ELF-1 (cell line): ENCODE measurements at regions not wholly inside any gene's neighbourhood (a gene's known extent, or its start where the extent isn't known, plus 50 kb on each side); places are given as distances from the start of the nearest gene placed in this dataset.
"Not testable (repeated sequence)": the region's sequence is repeated elsewhere in the genome, so short reads cannot be mapped to it uniquely, and the experiment has no call there.

ENCODE experiments used
- DNase-seq: peaks from one replicate; pipeline ENCODE4 v3.0.0-alpha.2; 2016; ENCODE audit warnings: low read depth, low spot score

- DNase-seq: no peak
These were observed 115.0 kb downstream of the ADAM29 start for GRCh38 chr4:175033162-175033561.

- no peak for DNase-seq
These were observed 115.8 kb downstream of the ADAM29 start for GRCh38 chr4:175034007-175034406.

- peak; percentile 4 for DNase-seq
These were observed 117.0 kb downstream of the ADAM29 start for GRCh38 chr4:175034986-175035705.

DNA sequence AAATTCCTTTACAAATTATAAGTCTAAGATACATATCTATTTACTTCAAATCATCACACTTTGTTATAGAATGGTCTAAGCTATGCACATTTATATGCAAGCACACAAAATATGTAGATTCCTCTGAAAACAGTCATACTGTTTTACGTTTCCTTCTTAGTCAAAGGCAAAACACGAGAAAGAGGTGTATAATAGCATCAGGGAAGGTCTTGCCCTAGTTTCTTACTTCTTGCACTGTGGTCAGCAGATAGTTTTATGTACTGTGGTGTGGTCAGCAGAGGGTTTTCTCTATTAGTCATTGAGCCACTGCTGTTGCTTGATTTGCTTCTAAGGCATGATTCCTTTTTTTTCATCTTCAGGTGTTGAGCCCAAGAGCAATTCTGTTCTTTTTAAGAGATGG lies 117.7 kb downstream of the ADAM29 start:
- no peak for DNase-seq

- DNase-seq: no peak
These were observed 130.1 kb downstream of the ADAM29 start for GRCh38 chr4:175048111-175048784.

DNA sequence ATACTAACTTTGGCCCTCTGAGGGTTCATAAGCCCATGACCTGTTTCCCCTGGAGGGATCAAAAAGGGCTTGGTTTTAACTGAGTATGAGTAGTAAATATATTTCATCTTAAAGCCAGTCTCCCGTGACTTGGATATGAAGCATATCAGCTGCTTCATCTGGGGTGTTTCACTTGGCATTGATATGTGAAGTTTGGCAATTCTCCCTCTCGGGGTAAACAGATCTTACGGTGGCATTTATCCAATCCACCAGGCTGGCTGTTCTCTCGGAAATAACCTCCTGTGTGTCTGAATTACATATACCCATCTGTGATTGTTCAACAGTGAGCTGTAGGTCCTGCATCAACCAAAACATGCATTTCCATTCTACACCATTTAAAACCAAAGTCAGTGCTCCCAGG lies 130.7 kb downstream of the ADAM29 start:
- DNase-seq: no peak

DNA sequence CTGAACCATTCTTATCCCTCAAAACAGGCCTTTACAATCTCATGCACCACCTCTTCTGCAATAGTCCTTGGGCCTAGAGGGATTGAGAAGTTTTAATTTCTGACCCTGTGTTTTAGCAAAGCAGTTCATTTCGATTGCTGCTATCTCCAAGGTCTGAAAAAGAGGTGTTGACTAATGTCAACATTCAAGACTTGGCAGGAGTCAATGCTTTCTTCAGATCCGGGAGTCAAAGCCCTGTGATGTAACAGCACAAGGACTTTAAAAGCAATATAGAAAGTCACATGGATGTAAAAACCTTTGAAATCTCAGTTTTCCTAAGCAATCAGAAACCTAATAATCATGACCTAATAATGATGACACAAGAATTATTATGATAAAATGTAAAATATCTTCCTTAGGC lies 133.8 kb downstream of the ADAM29 start:
- DNase-seq: no peak

GRCh38 chr4:175054980-175055379 lies 136.8 kb downstream of the ADAM29 start:
- DNase-seq: peak; percentile 84

- no peak for DNase-seq
These were observed 144.0 kb downstream of the ADAM29 start for GRCh38 chr4:175062183-175062592.

- no peak for DNase-seq
These were observed 147.1 kb downstream of the ADAM29 start for GRCh38 chr4:175065228-175065627.

- DNase-seq: no peak
These were observed 148.9 kb downstream of the ADAM29 start for GRCh38 chr4:175066923-175067627.

- no peak for DNase-seq
These were observed 150.1 kb downstream of the ADAM29 start for GRCh38 chr4:175068266-175068665.

- DNase-seq: no peak
These were observed 152.3 kb downstream of the ADAM29 start for GRCh38 chr4:175070444-175070843.

GRCh38 chr4:175071123-175071522 lies 153.0 kb downstream of the ADAM29 start:
- DNase-seq: no peak

DNA sequence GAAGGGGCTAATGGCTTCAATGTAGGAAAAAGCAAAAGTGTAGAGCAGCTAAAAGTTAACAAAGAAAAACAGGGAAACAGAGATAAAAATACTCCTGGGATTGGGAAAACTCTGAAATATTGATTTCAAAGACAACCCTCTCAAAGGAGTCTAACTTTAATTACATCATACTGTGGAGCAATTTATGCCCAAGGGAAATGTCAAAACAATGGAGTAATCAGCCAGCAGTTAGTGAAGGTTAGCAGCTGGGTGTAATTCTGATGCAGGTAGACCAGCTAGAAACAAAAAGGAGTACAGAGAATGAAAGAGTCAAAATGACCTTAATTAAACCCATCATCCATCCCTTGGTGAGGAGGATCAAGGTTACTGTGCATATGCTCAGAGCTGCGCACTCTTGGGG lies 169.0 kb downstream of the ADAM29 start:
- no peak for DNase-seq

- no peak for DNase-seq
These were observed 172.0 kb downstream of the ADAM29 start for GRCh38 chr4:175090116-175090515.

DNA sequence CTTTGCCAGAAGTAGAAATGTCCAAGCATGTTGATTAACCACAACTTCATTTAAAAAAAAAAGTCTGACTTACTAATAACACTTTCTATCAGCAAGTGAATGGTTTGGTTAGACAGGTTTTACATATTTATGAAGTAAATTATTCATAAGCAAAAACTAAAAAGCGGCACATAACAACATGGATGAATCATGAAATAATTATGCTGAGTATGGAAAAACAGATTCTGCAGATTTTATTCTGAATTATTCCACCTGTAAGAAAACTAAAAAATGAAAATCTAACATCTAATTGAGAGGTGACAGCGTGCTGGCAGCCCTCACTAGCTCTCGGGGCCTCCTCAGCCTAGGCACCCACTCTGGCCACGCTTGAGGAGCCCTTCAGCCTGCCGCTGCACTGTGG lies 173.5 kb downstream of the ADAM29 start:
- DNase-seq: no peak

GRCh38 chr4:175092114-175092513 lies 174.0 kb downstream of the ADAM29 start:
- DNase-seq: no peak

DNA sequence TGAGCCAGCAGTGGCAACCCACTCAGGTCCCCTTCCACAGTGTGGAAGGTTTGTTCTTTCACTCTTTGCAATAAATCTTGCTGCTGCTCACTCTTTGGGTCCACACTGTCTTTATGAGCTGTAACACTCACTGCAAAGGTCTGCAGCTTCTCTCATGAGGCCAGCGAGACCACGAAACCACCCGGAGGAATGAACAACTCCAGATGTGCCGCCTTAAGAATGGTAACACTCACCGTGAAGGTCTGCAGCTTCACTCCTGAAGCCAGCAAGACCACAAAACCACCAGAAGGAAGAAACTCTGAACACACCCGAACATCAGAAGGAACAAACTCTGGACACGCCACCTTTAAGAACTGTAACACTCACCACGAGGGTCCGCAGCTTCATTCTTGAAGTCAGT lies 174.9 kb downstream of the ADAM29 start:
- DNase-seq: not testable (repeated sequence)

GRCh38 chr4:175103403-175103802 lies 185.2 kb downstream of the ADAM29 start:
- DNase-seq: no peak

GRCh38 chr4:175106301-175106700 lies 188.1 kb downstream of the ADAM29 start:
- no peak for DNase-seq

DNA sequence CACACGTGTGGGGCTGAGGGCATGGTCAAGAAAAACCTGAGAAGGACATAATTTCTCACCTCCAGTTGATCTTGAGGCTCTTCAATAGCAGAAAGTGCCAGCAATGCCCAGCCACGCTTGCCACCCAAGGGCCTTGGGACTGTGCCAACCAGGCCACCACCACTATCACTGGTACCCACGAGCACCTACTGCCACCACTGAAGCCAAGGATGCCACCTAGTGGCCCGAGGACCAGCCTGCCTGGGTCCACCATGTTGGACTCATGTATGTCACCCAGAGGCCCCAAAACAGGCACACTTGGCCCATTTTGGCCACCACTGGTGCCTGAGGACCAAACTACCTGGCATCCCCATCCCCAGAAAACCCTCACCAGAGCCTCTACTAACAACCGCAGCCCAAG lies 191.8 kb downstream of the ADAM29 start:
- DNase-seq: peak; percentile 3
